ENCODE measurements at regions not wholly inside any gene's neighbourhood (a gene's known extent, or its start where the extent isn't known, plus 50 kb on each side); places are given as distances from the start of the nearest gene placed in this dataset.

- intact Hi-C loops (cut with micrococcal nuclease) = no loop called here
- ChIA-PET CTCF (no interaction called here), POLR2A (no interaction called here)
- Mint-ChIP-seq H3K4me3 (no peak overlapping the region), H3K4me1 (no peaks in the 10 kb centered on the region), H3K27ac (no peak overlapping the region), H3K9me3 (no peaks in the 10 kb centered on the region), H3K27me3 (peaks cover 2% of the 10 kb centered on the region), H3K36me3 (ENCODE audit: low read depth) (no peaks in the 10 kb centered on the region)
- ATAC-seq (ENCODE audit: low read depth) = no peak
- no peak for DNase-seq
- no peak for TF ChIP-seq CTCF (IDR thresholded peaks at IDR 0.05)
These were observed 181.7 kb upstream of the MIR17HG start for GRCh38 chr13:91165758-91166157.

GRCh38 chr13:91166714-91167511 is 180.6 kb upstream of the MIR17HG start:
- Mint-ChIP-seq H3K27ac (no peak overlapping the region), H3K4me1 (no peaks in the 10 kb centered on the region), H3K36me3 (ENCODE audit: low read depth) (no peaks in the 10 kb centered on the region), H3K4me3 (no peak overlapping the region), H3K9me3 (no peaks in the 10 kb centered on the region), H3K27me3 (peaks cover 2% of the 10 kb centered on the region)
- POLR2A ChIA-PET = interaction anchor here (0.6 kb wide), 1 partner anchor 134 kb away, joined by 3 read pairs; no protein-coding TSS in a partner anchor
- intact Hi-C loops (cut with micrococcal nuclease) = no loop called here
- no peak for DNase-seq
- ATAC-seq (ENCODE audit: low read depth) = no peak
- CTCF ChIA-PET = no interaction called here
- no peak for TF ChIP-seq CTCF (IDR thresholded peaks at IDR 0.05)

- H3K9me3 Mint-ChIP-seq = no peaks in the 10 kb centered on the region
- CTCF ChIA-PET = no interaction called here
- H3K36me3 Mint-ChIP-seq (ENCODE audit: low read depth) = no peaks in the 10 kb centered on the region
- intact Hi-C loops (cut with micrococcal nuclease) = no loop called here
- POLR2A ChIA-PET = interaction anchor here (0.6 kb wide), 1 partner anchor 134 kb away, joined by 3 read pairs; no protein-coding TSS in a partner anchor
- H3K27me3 Mint-ChIP-seq = peaks cover 2% of the 10 kb centered on the region
- H3K27ac Mint-ChIP-seq = no peak overlapping the region
- no peak overlapping the region for H3K4me3 Mint-ChIP-seq
- H3K4me1 Mint-ChIP-seq = no peaks in the 10 kb centered on the region
- no peak for TF ChIP-seq CTCF (IDR thresholded peaks at IDR 0.05)
- DNase-seq (no peak), ATAC-seq (ENCODE audit: low read depth) (no peak)
These were observed 179.6 kb upstream of the MIR17HG start for GRCh38 chr13:91167706-91168385.

- no peak overlapping the region for H3K27ac Mint-ChIP-seq
- no peak for DNase-seq
- CTCF ChIA-PET = no interaction called here
- TF ChIP-seq CTCF (IDR thresholded peaks at IDR 0.05) = no peak
- H3K9me3 Mint-ChIP-seq = no peaks in the 10 kb centered on the region
- no peaks in the 10 kb centered on the region for H3K4me1 Mint-ChIP-seq
- POLR2A ChIA-PET = no interaction called here
- intact Hi-C loops (cut with micrococcal nuclease) = no loop called here
- peaks cover 5% of the 10 kb centered on the region for H3K27me3 Mint-ChIP-seq
- no peak overlapping the region for H3K4me3 Mint-ChIP-seq
- H3K36me3 Mint-ChIP-seq (ENCODE audit: low read depth) = no peaks in the 10 kb centered on the region
- ATAC-seq (ENCODE audit: low read depth) = no peak
These were observed 179.1 kb upstream of the MIR17HG start for GRCh38 chr13:91168386-91168711.

- Mint-ChIP-seq H3K4me1 (no peaks in the 10 kb centered on the region), H3K36me3 (ENCODE audit: low read depth) (no peaks in the 10 kb centered on the region), H3K27ac (no peak overlapping the region), H3K27me3 (peaks cover 6% of the 10 kb centered on the region), H3K4me3 (no peak overlapping the region), H3K9me3 (no peaks in the 10 kb centered on the region)
- no peak for TF ChIP-seq CTCF (IDR thresholded peaks at IDR 0.05)
- intact Hi-C loops (cut with micrococcal nuclease) = no loop called here
- CTCF ChIA-PET = no interaction called here
- ATAC-seq (ENCODE audit: low read depth) (no peak), DNase-seq (no peak)
- POLR2A ChIA-PET = no interaction called here
These were observed 178.0 kb upstream of the MIR17HG start for GRCh38 chr13:91169321-91170050.
